ENCODE measurements at regions not wholly inside any gene's neighbourhood (a gene's known extent, or its start where the extent isn't known, plus 50 kb on each side); places are given as distances from the start of the nearest gene placed in this dataset.

DNA sequence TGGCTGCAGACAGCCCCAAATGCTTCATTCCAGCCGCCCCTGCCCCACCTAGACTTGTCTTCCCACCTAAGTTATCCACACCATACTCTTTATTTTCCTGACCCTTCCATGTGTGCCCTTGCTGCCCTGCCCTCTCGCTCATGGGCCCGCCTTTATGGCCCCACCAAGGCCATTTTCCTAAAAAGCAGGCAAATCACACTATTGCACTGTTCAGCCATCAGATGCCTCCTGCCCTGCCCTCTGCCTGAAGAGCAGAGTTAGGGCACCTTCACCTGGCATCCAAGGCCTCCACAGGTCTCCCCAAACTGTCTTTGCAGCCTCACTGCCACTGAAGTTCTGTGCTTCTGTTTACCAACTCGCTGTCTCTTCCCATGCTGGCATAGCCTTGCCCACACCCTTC, 496.7 kb downstream of the EIPR1 start:
- no peak for TF ChIP-seq CTCF (IDR thresholded peaks at IDR 0.05; ENCODE audit: extremely low read depth, low read depth, low read length)
- Histone ChIP-seq H3K9me3 (ENCODE audit: low read depth, low read length) (peaks cover 4% of the 10 kb centered on the region), H3K4me3 (ENCODE audit: insufficient read depth, low read length) (no peak overlapping the region), H3K4me1 (ENCODE audit: insufficient read depth, low read length) (no peaks in the 10 kb centered on the region), H3K36me3 (ENCODE audit: insufficient read depth, low read length) (no peaks in the 10 kb centered on the region), H3K4me2 (ENCODE audit: insufficient read depth, low read length) (no peak overlapping the region), H3K27ac (ENCODE audit: low read depth, low read length) (no peak overlapping the region), H4K20me1 (ENCODE audit: insufficient read depth, low read length) (no peaks in the 10 kb centered on the region), H3K27me3 (ENCODE audit: insufficient read depth, low read length) (no peaks in the 10 kb centered on the region), H2AFZ (ENCODE audit: low read length) (no peak overlapping the region), H3K79me2 (ENCODE audit: insufficient read depth, low read length) (no peaks in the 10 kb centered on the region)
- DNase-seq (ENCODE audit: insufficient read length, low spot score, missing footprints): no peak

DNA sequence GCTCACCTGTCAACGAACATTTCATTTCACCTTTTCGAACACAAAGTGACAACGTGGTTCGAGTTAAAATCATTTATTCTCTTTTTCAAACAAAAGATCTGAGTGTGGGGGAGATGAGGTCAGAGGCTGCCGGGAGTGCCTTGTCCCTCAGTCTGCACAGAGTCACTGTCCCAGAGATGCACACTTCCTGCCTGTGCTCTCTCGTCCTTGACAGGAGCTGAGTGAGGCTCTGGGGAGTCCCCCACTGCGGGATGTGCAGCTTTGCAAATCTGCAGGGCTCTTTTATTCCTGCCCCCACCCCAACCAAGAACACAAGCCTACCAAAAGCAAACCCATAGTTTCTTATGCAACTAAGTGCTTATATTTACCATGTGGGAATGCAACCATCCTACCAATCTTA, 497.8 kb downstream of the EIPR1 start:
- Histone ChIP-seq H3K79me2 (ENCODE audit: insufficient read depth, low read length) (no peaks in the 10 kb centered on the region), H3K9me3 (ENCODE audit: low read depth, low read length) (peaks cover 4% of the 10 kb centered on the region), H3K27ac (ENCODE audit: low read depth, low read length) (no peak overlapping the region), H4K20me1 (ENCODE audit: insufficient read depth, low read length) (no peaks in the 10 kb centered on the region), H3K4me1 (ENCODE audit: insufficient read depth, low read length) (no peaks in the 10 kb centered on the region), H3K27me3 (ENCODE audit: insufficient read depth, low read length) (no peaks in the 10 kb centered on the region), H3K4me3 (ENCODE audit: insufficient read depth, low read length) (no peak overlapping the region), H3K36me3 (ENCODE audit: insufficient read depth, low read length) (no peaks in the 10 kb centered on the region), H2AFZ (ENCODE audit: low read length) (no peak overlapping the region), H3K4me2 (ENCODE audit: insufficient read depth, low read length) (no peak overlapping the region)
- no peak for DNase-seq (ENCODE audit: insufficient read length, low spot score, missing footprints)
- TF ChIP-seq CTCF (IDR thresholded peaks at IDR 0.05; ENCODE audit: extremely low read depth, low read depth, low read length): no peak

- H4K20me1 ChIP-seq (ENCODE audit: insufficient read depth, low read length): no peaks in the 10 kb centered on the region
- no peak overlapping the region for H3K27ac ChIP-seq (ENCODE audit: low read depth, low read length)
- H3K9me3 ChIP-seq (ENCODE audit: low read depth, low read length): peaks cover 4% of the 10 kb centered on the region
- no peaks in the 10 kb centered on the region for H3K79me2 ChIP-seq (ENCODE audit: insufficient read depth, low read length)
- TF ChIP-seq CTCF (IDR thresholded peaks at IDR 0.05; ENCODE audit: extremely low read depth, low read depth, low read length): no peak
- no peaks in the 10 kb centered on the region for H3K36me3 ChIP-seq (ENCODE audit: insufficient read depth, low read length)
- H3K4me1 ChIP-seq (ENCODE audit: insufficient read depth, low read length): no peaks in the 10 kb centered on the region
- no peak for DNase-seq (ENCODE audit: insufficient read length, low spot score, missing footprints)
- H2AFZ ChIP-seq (ENCODE audit: low read length): no peak overlapping the region
- H3K4me2 ChIP-seq (ENCODE audit: insufficient read depth, low read length): no peak overlapping the region
- H3K4me3 ChIP-seq (ENCODE audit: insufficient read depth, low read length): no peak overlapping the region
- H3K27me3 ChIP-seq (ENCODE audit: insufficient read depth, low read length): no peaks in the 10 kb centered on the region
These were observed 498.5 kb downstream of the EIPR1 start for GRCh38 chr2:2879071-2879470.

- no peak for DNase-seq (ENCODE audit: insufficient read length, low spot score, missing footprints)
- Histone ChIP-seq H3K4me2 (ENCODE audit: insufficient read depth, low read length) (no peak overlapping the region), H4K20me1 (ENCODE audit: insufficient read depth, low read length) (no peaks in the 10 kb centered on the region), H3K9me3 (ENCODE audit: low read depth, low read length) (no peaks in the 10 kb centered on the region), H3K36me3 (ENCODE audit: insufficient read depth, low read length) (no peaks in the 10 kb centered on the region), H3K79me2 (ENCODE audit: insufficient read depth, low read length) (no peaks in the 10 kb centered on the region), H2AFZ (ENCODE audit: low read length) (no peak overlapping the region), H3K27me3 (ENCODE audit: insufficient read depth, low read length) (no peaks in the 10 kb centered on the region), H3K4me3 (ENCODE audit: insufficient read depth, low read length) (no peak overlapping the region), H3K27ac (ENCODE audit: low read depth, low read length) (no peak overlapping the region), H3K4me1 (ENCODE audit: insufficient read depth, low read length) (no peaks in the 10 kb centered on the region)
- TF ChIP-seq CTCF (IDR thresholded peaks at IDR 0.05; ENCODE audit: extremely low read depth, low read depth, low read length): no peak
These were observed 500.2 kb downstream of the EIPR1 start for GRCh38 chr2:2877427-2877826.

Measured in osteoblast (primary cell).